Osteocyte (in vitro differentiated cells): ENCODE measurements at regions not wholly inside any gene's neighbourhood (a gene's known extent, or its start where the extent isn't known, plus 50 kb on each side); places are given as distances from the start of the nearest gene placed in this dataset.

Experiments used
- DNase-seq: peaks from one replicate; pipeline ENCODE4 v3.0.0; 2021; ENCODE audit warnings: mixed read lengths; ENCODE audit not compliant: unreplicated experiment; ENCODE audit errors: extremely low spot score
- H3K27ac Mint-ChIP-seq: one replicate; pipeline ENCODE4 v1.8.0; 2021; ENCODE audit warnings: mild to moderate bottlenecking, mixed read lengths; ENCODE audit not compliant: unreplicated experiment
- H3K27me3 Mint-ChIP-seq: one replicate; pipeline ENCODE4 v1.8.0; 2021; ENCODE audit warnings: mixed read lengths; ENCODE audit not compliant: unreplicated experiment
- H3K36me3 Mint-ChIP-seq: one replicate; pipeline ENCODE4 v1.8.0; 2021; ENCODE audit warnings: mixed read lengths; ENCODE audit not compliant: unreplicated experiment
- H3K4me1 Mint-ChIP-seq: one replicate; pipeline ENCODE4 v1.8.0; 2021; ENCODE audit warnings: mixed read lengths; ENCODE audit not compliant: unreplicated experiment
- H3K4me3 Mint-ChIP-seq: one replicate; pipeline ENCODE4 v1.8.0; 2021; ENCODE audit warnings: mild to moderate bottlenecking, moderate library complexity, mixed read lengths; ENCODE audit not compliant: unreplicated experiment
- H3K9me3 Mint-ChIP-seq: one replicate; pipeline ENCODE4 v1.8.0; 2021; ENCODE audit warnings: mixed read lengths; ENCODE audit not compliant: unreplicated experiment
- TF ChIP-seq, protein P1 (sequence below): fragments of 200-600 bp; sonication (generic); IDR thresholded peaks from 2 replicates; pipeline ENCODE4 v1.5.0; 2021; ENCODE audit warnings: antibody characterized with exemption, mild to moderate bottlenecking, moderate library complexity

DNA sequence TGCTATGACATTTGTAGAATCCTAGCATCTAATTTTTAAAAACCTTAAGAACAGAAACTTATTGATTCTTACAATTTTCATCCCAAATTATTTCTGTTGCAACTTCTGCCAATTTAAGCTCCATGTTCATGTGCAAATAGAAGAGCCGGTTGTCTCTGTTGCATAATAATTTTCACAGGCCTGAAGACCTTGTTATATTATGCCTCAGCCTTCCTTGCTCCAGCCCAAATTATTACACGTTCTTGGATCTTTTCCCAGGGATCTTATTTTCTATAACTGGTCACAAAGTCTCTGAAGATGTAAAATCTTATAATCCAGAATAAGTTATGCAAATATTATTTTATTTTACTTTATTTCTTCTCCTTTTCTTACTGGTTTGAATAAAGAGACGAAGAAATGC, 210.7 kb upstream of the DPH6 start:
- Mint-ChIP-seq H3K27me3 (no peaks in the 10 kb centered on the region), H3K27ac (no peak overlapping the region), H3K4me3 (no peak overlapping the region), H3K36me3 (no peaks in the 10 kb centered on the region), H3K9me3 (no peaks in the 10 kb centered on the region), H3K4me1 (peaks cover 58% of the 10 kb centered on the region)
- no peak for DNase-seq
- TF ChIP-seq, protein P1, sequence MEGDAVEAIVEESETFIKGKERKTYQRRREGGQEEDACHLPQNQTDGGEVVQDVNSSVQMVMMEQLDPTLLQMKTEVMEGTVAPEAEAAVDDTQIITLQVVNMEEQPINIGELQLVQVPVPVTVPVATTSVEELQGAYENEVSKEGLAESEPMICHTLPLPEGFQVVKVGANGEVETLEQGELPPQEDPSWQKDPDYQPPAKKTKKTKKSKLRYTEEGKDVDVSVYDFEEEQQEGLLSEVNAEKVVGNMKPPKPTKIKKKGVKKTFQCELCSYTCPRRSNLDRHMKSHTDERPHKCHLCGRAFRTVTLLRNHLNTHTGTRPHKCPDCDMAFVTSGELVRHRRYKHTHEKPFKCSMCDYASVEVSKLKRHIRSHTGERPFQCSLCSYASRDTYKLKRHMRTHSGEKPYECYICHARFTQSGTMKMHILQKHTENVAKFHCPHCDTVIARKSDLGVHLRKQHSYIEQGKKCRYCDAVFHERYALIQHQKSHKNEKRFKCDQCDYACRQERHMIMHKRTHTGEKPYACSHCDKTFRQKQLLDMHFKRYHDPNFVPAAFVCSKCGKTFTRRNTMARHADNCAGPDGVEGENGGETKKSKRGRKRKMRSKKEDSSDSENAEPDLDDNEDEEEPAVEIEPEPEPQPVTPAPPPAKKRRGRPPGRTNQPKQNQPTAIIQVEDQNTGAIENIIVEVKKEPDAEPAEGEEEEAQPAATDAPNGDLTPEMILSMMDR = no peak

DNA sequence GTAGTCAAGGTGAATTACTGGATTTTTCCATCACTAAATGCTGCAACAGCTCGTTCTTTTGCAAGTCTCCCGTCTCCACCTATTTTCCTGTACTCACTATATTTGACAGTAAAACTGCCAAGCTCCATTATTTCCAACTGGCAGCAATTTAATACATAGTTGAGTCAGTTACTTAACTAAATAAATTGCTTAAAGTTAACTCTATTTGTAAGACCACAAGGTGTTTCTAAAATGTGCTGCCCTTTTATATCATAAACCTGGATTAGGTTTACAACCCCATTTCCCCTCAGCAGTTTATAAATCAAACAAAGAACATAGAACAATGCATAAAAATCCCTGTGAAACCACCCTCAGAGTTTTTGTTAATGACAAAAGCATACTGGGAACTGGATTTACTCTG, 211.4 kb upstream of the DPH6 start:
- H3K4me3 Mint-ChIP-seq = no peak overlapping the region
- H3K27me3 Mint-ChIP-seq = no peaks in the 10 kb centered on the region
- no peak for DNase-seq
- TF ChIP-seq, protein P1 = no peak
- H3K9me3 Mint-ChIP-seq = no peaks in the 10 kb centered on the region
- no peaks in the 10 kb centered on the region for H3K36me3 Mint-ChIP-seq
- no peak overlapping the region for H3K27ac Mint-ChIP-seq
- peaks cover 55% of the 10 kb centered on the region for H3K4me1 Mint-ChIP-seq

DNA sequence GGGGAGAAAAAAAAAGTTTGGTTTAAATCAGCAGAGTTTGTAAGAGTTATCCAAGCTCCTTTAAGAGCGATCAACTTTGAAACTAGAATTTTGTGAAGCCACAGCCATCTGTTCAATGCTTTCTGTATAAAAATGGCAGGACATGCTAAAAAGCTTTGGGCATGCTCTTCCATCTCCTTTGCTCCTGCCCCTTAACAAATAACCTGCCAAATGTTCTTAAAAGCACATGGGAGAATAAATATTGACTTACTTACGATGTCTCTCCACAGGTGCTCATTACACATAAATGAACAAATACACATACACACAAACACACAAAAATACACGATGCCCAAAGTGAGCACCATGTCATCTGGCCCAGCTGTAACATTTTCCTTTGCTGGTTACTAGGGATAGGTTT, 211.8 kb upstream of the DPH6 start:
- DNase-seq = no peak
- Mint-ChIP-seq H3K4me3 (no peak overlapping the region), H3K9me3 (no peaks in the 10 kb centered on the region), H3K36me3 (no peaks in the 10 kb centered on the region), H3K4me1 (peaks cover 55% of the 10 kb centered on the region), H3K27me3 (no peaks in the 10 kb centered on the region), H3K27ac (no peak overlapping the region)
- TF ChIP-seq, protein P1 = no peak

DNA sequence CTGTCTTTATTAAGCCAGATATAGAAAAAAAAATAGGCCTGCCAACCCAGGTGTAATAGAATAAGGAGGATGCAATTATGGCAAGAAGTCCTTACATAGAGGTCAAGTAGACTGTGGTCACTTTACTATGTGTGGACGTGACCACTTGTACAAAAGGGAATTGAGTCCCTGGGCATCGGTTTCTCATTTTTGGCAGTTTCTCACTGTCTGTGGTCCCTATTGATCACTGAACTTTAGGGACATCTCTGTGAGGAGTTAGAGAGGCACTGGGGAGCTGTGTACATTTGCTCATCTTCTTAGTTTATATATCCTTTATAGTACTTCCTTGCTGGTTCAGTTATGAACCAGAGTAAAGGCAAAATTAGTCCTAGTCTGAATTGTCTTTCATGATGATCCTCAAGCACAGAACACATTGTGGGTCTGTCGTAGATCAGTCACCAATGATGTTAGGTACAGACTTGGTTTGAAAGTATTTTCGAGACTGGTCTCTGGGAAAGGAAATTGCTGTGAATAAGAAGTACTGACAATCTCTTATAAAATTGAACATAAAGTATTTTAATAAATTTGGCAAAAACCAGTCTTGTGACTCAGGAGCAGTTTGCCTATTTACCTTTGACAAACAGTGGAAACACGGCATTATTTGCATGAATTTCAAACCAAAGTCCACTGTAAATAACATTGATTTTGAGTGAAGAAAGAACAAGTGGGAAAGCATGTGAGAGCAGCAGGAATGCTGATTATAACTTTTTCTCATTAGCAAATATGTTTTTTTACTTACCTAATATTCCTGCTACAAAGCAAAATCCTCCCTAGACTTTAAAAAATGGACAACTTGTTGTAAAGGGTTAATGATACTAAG, 218.9 kb upstream of the DPH6 start:
- no peak overlapping the region for H3K27ac Mint-ChIP-seq
- no peaks in the 10 kb centered on the region for H3K27me3 Mint-ChIP-seq
- no peak for DNase-seq
- TF ChIP-seq, protein P1 = no peak
- no peaks in the 10 kb centered on the region for H3K36me3 Mint-ChIP-seq
- no peak overlapping the region for H3K4me3 Mint-ChIP-seq
- H3K9me3 Mint-ChIP-seq = no peaks in the 10 kb centered on the region
- H3K4me1 Mint-ChIP-seq = peaks cover 27% of the 10 kb centered on the region

DNA sequence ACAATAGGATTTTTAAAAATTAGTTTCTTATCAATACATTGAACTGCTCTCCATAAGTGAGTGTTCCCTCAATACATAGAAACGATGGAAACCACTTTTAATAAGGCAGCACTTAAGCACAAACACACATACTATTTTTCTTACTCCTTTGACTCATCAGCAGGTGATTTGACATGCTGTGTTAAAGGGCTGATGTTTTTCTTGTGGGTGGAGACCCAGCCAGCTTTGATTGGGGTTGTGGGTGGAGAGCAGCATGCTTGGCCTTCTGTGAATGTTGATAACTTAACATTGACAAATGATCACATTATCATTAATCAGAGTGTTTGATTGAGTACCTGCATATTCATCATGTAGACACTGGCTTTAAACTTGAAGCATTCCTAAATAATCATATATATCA, 223.0 kb upstream of the DPH6 start:
- TF ChIP-seq, protein P1 = no peak
- Mint-ChIP-seq H3K27ac (no peak overlapping the region), H3K36me3 (no peaks in the 10 kb centered on the region), H3K4me1 (peaks cover 37% of the 10 kb centered on the region), H3K4me3 (no peak overlapping the region), H3K27me3 (no peaks in the 10 kb centered on the region), H3K9me3 (no peaks in the 10 kb centered on the region)
- DNase-seq = no peak
